IgD-negative memory B cell (primary cell): ENCODE measurements at regions not wholly inside any gene's neighbourhood (a gene's known extent, or its start where the extent isn't known, plus 50 kb on each side); places are given as distances from the start of the nearest gene placed in this dataset.
A peak's percentile ranks its signal among the peaks of the same experiment; 100 is the strongest.
"Not testable (repeated sequence)": the region's sequence is repeated elsewhere in the genome, so short reads cannot be mapped to it uniquely, and the experiment has no call there.

Experiments used
- H3K27ac Mint-ChIP-seq, 3 donors: one replicate each; pipeline ENCODE4 v1.8.0; 2020 to 2022; ENCODE audit warnings: mild to moderate bottlenecking in 3 of 3, mixed read lengths in 3 of 3, moderate library complexity in 1 of 3
- H3K27me3 Mint-ChIP-seq: one replicate; pipeline ENCODE4 v1.8.0; 2021; ENCODE audit warnings: mixed read lengths
- H3K36me3 Mint-ChIP-seq: one replicate; pipeline ENCODE4 v1.8.0; 2020; ENCODE audit warnings: mild to moderate bottlenecking, mixed read lengths
- H3K4me1 Mint-ChIP-seq, 3 donors: one replicate each; pipeline ENCODE4 v1.8.0; 2020 to 2022; ENCODE audit warnings: mixed read lengths in 3 of 3, mild to moderate bottlenecking in 1 of 3
- H3K4me3 Mint-ChIP-seq, 4 donors: one replicate each; pipeline ENCODE4 v1.8.0; 2020 to 2022; ENCODE audit warnings: mild to moderate bottlenecking in 4 of 4, mixed read lengths in 4 of 4, moderate library complexity in 3 of 4
- H3K9me3 Mint-ChIP-seq, 3 donors: one replicate each; pipeline ENCODE4 v1.8.0; 2020 to 2021; ENCODE audit warnings: mixed read lengths in 3 of 3, mild to moderate bottlenecking in 1 of 3

DNA sequence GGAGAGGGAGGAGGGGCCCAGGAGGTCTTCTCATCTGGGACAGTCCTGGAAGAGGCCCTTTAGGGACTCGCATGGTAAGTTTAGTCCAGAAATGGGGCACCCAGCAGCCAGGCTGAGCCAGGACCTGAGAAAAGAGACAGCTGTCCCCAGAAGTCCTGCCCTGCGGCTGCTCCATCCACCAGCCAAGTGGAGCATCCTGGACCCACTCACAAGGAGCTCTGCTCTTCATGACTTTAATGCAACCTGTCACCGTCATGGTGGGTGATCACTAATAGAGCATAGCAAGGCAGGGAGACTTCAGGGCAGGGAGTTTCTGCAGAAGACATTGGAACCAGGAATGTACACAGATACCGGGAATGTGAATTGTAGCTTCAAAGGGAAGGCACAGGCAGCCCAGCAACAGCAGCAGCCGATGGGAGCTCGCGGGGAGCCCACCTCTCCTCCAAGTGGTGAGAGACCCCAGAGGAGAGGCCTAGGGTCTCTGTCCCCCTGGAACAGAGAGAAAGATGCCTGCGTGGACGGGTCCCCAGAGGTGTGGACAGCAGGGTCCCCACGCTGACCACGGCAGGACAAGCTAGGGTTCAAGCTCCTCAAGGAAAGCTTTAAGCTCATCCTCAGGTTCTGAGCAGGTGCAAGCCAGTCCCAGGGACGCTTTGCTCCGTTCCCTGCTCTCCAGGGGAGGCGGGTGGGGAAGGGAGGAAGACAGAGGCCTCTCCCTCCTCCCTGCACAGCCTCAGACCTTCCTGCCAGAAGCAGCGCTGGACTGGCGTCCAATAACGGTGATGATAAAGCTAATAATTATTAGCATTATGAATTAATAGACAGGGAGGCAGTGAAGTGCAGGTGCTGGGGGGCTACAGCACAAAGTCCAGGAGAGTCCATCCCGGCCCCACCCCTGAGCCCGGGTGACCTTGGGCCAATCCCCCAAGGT lies 335.3 kb downstream of the ADGRD1 start:
- H3K4me3 Mint-ChIP-seq, H3K27me3 Mint-ChIP-seq, H3K9me3 Mint-ChIP-seq, H3K4me1 Mint-ChIP-seq, H3K27ac Mint-ChIP-seq, H3K36me3 Mint-ChIP-seq: not testable (repeated sequence)

DNA sequence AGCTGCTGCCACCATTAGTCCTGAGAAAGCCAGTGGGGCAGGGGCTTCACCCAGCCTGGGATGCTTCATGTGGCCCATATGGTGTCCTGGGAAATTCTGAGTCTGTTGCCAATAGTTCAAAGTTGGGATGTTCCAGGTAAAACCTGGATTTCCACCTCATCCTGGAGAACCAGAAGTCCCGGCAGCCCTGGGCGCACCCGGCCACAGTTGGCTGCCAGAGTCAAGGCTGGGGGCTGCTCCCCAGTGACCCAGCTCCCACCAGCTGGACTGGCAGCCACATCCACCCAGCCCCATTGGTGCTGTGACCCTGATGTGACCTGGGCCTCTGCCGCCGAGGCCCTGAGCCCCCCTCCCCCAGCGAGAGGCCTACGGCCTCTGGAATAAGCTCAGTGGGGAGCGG lies 336.1 kb downstream of the ADGRD1 start:
- not testable (repeated sequence) for H3K4me3 Mint-ChIP-seq, H3K4me1 Mint-ChIP-seq, H3K9me3 Mint-ChIP-seq, H3K36me3 Mint-ChIP-seq, H3K27ac Mint-ChIP-seq, H3K27me3 Mint-ChIP-seq

- peaks cover 0 to 9% (median 6%) of the 10 kb centered on the region in 3 donors for H3K9me3 Mint-ChIP-seq
- peak overlapping the region in 1 of 3 donors; percentile 4 for H3K27ac Mint-ChIP-seq
- peak overlapping the region in 1 of 4 donors; percentile 4 for H3K4me3 Mint-ChIP-seq
- no peaks in the 10 kb centered on the region for H3K27me3 Mint-ChIP-seq
- peaks cover 2% of the 10 kb centered on the region for H3K36me3 Mint-ChIP-seq
- peaks cover 0 to 1% (median 0%) of the 10 kb centered on the region in 3 donors for H3K4me1 Mint-ChIP-seq
These were observed 336.7 kb downstream of the ADGRD1 start for GRCh38 chr12:131290255-131290959.

- H3K4me1 Mint-ChIP-seq, H3K4me3 Mint-ChIP-seq, H3K9me3 Mint-ChIP-seq, H3K36me3 Mint-ChIP-seq, H3K27me3 Mint-ChIP-seq, H3K27ac Mint-ChIP-seq: not testable (repeated sequence)
These were observed 339.6 kb downstream of the ADGRD1 start for GRCh38 chr12:131293071-131294015.

DNA sequence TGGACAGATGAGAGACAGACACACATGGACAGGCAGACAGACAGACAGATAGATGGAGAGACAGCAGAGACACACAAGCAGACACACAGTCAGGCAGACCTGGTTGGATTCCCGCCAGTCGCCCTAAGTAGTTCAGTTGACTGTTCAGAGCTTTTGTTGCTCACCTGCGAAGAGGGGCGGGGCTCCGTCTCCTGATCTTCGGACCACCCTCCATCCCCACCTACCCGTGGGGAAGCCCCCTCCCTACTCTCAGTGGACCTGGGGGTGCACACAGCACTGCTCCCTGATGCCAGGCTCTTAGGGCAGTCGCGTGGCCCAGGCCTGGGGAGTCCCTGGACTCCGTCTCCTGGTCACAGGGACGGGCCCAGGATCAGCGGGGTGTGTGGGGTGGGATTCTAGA lies 341.0 kb downstream of the ADGRD1 start:
- not testable (repeated sequence) for H3K27ac Mint-ChIP-seq, H3K4me1 Mint-ChIP-seq, H3K27me3 Mint-ChIP-seq, H3K9me3 Mint-ChIP-seq, H3K36me3 Mint-ChIP-seq
- peak overlapping the region in 1 of 4 donors; percentile 40 for H3K4me3 Mint-ChIP-seq

- not testable (repeated sequence) for H3K27me3 Mint-ChIP-seq, H3K9me3 Mint-ChIP-seq, H3K36me3 Mint-ChIP-seq, H3K4me3 Mint-ChIP-seq, H3K4me1 Mint-ChIP-seq, H3K27ac Mint-ChIP-seq
These were observed 341.4 kb downstream of the ADGRD1 start for GRCh38 chr12:131295117-131295516.

DNA sequence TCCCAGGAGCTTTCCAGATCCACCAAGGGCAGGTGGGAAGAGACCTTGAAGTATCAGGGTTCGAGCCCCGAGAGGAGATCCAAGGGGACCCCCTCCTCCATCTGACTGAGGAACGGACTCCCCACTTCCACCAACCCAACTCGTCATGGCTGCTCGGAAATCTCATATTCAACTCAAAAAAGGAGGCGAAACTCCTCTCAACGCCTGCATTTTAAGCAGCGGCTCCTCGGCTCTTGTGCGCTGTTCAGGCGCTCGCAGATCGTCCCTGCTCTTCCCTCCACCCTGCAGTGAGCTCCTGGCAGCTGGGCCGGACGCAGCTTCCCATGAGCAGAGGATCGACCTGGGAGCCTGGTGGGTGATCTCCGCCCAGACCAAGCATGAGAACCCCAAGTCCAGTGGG lies 341.9 kb downstream of the ADGRD1 start:
- H3K27me3 Mint-ChIP-seq, H3K4me1 Mint-ChIP-seq, H3K9me3 Mint-ChIP-seq, H3K27ac Mint-ChIP-seq, H3K4me3 Mint-ChIP-seq, H3K36me3 Mint-ChIP-seq: not testable (repeated sequence)

DNA sequence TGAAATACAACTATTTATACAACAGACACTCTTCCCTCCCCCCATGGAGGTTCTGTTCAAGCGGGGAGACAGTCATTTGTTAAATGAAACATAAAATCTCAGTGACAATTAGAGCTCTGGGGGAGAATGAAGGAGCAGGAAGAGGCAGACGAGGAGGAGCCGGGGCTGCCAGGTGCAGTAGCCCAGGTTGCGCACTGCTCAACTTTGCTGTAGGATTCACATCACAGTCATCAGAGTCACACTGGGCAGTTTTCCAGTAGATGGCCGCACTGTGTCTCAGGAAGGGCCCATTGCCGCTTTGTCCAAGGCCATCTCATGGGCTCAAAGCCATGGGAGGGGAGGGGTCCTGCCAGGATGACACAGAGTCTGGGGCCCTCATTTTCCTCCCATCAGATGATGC lies 342.4 kb downstream of the ADGRD1 start:
- not testable (repeated sequence) for H3K4me3 Mint-ChIP-seq, H3K27me3 Mint-ChIP-seq, H3K4me1 Mint-ChIP-seq, H3K9me3 Mint-ChIP-seq, H3K27ac Mint-ChIP-seq, H3K36me3 Mint-ChIP-seq

GRCh38 chr12:131296651-131297050 lies 342.9 kb downstream of the ADGRD1 start:
- not testable (repeated sequence) for H3K27me3 Mint-ChIP-seq, H3K9me3 Mint-ChIP-seq, H3K4me3 Mint-ChIP-seq, H3K4me1 Mint-ChIP-seq, H3K27ac Mint-ChIP-seq, H3K36me3 Mint-ChIP-seq

GRCh38 chr12:131298526-131299369 lies 345.0 kb downstream of the ADGRD1 start:
- not testable (repeated sequence) for H3K4me3 Mint-ChIP-seq, H3K36me3 Mint-ChIP-seq, H3K9me3 Mint-ChIP-seq, H3K27ac Mint-ChIP-seq, H3K4me1 Mint-ChIP-seq, H3K27me3 Mint-ChIP-seq

GRCh38 chr12:131299370-131299701 lies 345.6 kb downstream of the ADGRD1 start:
- H3K4me1 Mint-ChIP-seq, H3K36me3 Mint-ChIP-seq, H3K9me3 Mint-ChIP-seq, H3K27ac Mint-ChIP-seq, H3K4me3 Mint-ChIP-seq, H3K27me3 Mint-ChIP-seq: not testable (repeated sequence)

GRCh38 chr12:131303576-131303975 lies 349.9 kb downstream of the ADGRD1 start:
- H3K27me3 Mint-ChIP-seq, H3K4me3 Mint-ChIP-seq, H3K27ac Mint-ChIP-seq, H3K4me1 Mint-ChIP-seq, H3K36me3 Mint-ChIP-seq, H3K9me3 Mint-ChIP-seq: not testable (repeated sequence)

DNA sequence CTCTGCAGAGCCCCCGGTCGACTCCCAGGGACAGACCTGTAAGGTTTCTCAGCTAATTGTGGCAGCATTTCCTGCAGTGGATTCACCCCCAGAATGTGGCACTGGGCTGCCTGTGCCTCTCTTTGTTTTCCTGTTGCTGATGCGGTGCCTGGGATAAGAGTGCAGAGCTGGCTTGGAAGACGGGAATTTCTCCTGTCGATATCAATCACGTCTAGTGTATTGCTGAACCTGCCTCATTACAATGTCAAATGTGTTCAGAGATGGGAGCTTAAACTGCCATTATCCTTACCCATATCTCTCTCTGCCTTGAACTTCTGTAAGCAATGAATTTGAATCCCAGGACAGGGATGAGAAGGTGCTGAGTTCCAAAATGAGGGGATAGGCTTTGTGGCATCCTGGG lies 350.9 kb downstream of the ADGRD1 start:
- not testable (repeated sequence) for H3K27me3 Mint-ChIP-seq, H3K4me3 Mint-ChIP-seq, H3K36me3 Mint-ChIP-seq

DNA sequence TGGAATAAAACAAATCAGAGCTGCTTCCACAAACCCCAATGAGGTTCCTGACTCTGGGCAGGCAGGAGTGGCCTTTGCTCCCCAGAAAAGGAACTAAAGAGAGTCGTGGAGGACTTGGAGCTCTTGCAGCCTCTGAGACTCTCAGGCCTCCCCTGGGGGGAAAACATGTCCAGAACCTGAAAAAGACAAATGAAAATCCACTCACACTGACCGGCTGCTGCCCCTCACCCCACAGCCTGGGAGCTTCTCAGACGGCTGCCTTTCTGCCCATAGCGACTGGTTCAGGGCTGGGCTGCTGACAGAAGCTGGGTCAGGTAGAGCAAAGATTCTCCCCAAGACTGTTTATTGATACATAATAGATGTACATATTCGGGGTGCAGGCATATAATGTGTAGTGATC lies 356.0 kb downstream of the ADGRD1 start:
- H3K36me3 Mint-ChIP-seq, result peaks cover under 1% of the 10 kb centered on the region
- H3K4me3 Mint-ChIP-seq, result no peak overlapping the region
- no peak overlapping the region for H3K27ac Mint-ChIP-seq
- H3K4me1 Mint-ChIP-seq, result peaks cover 0 to 3% (median 1%) of the 10 kb centered on the region in 3 donors
- H3K27me3 Mint-ChIP-seq, result peaks cover 7% of the 10 kb centered on the region
- H3K9me3 Mint-ChIP-seq, result peaks cover 0 to 3% (median under 1%) of the 10 kb centered on the region in 3 donors

More for the DNA sequence above, 350.9 kb downstream of the ADGRD1 start:
- not testable (repeated sequence) for H3K9me3 Mint-ChIP-seq, H3K27ac Mint-ChIP-seq, H3K4me1 Mint-ChIP-seq
